ENCODE measurements at regions not wholly inside any gene's neighbourhood (a gene's known extent, or its start where the extent isn't known, plus 50 kb on each side); places are given as distances from the start of the nearest gene placed in this dataset.

DNA sequence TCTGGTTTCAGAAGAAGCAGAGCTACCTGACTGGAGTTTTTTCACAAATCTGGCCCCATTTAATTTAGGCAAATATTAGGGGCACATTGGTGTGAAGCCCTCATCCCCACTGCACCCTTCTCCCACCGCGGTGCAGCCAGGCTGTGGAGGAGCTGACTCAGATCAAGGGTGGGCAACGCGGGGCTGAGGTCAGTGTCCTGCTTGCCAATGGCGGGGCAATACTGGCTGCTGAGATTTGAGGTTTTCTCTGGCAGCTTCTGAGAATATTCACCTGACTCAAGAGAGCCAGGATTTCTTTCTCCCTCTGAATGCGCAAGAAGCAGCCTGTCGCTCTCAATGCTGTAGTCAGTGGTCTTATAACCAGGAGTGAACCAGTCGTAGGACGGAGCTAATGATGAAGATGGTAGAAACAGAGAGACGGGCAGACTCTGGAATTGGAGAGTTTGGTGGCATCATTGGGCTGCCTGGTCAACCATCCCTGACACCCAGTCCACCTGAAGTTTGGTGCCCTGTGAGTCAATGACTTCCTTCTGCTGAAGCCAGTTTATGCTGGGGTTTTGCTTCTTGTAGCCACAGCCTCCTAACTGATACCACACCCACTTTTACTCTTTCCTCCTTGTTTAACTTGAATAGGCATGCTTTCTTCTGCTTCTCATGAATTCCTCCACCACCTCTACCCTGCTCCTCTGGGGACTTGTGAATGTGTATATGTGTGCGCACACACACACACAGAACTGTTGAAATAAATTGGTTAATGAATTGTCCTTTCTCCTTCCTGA, 123.7 kb upstream of the CTBP2 start:
- no peaks in the 10 kb centered on the region for H3K36me3 ChIP-seq (ENCODE audit: control insufficient read depth, insufficient read depth, low read length)
- no peak for TF ChIP-seq CTCF (IDR thresholded peaks at IDR 0.05; ENCODE audit: insufficient read depth, low read length, poor library complexity, severe bottlenecking)

DNA sequence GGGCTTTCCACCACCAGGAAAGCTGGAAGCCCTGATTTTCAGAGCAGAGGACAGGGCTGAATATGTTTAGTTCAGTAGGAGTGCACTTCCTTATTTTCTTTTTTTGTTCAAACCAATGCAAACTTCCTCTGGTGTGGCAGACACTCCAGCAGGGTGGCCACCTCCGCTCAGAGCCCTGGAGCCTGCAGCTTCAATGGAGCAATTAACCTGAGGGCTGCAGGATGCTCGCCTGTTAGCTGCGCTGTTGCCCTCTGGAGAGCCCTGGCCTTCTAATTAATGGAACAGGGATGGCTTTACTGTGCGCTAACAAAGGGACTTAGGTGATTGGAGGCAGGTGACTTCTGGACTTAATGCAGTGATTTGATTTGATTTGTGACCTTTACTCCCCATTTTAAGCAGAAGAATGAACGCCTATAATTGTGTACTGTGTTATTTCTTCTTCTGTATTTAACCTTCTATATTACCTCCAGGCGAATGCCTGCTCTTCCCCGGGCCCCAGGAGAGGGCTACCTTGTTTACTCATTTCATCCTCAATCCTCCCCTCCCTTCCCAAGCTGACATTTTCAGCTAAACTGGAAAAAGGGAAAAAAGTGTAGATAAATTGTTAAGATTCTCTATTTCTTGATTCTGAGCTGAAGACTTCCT, 123.0 kb upstream of the CTBP2 start:
- H3K4me3 ChIP-seq (ENCODE audit: low read depth, low read length), result no peak overlapping the region
- H3K36me3 ChIP-seq (ENCODE audit: control insufficient read depth, insufficient read depth, low read length), result no peaks in the 10 kb centered on the region
- no peak for TF ChIP-seq CTCF (IDR thresholded peaks at IDR 0.05; ENCODE audit: insufficient read depth, low read length, poor library complexity, severe bottlenecking)
- no peak for DNase-seq (ENCODE audit: low read depth)
- no peaks in the 10 kb centered on the region for H3K27me3 ChIP-seq (ENCODE audit: control insufficient read depth, insufficient read depth, low read length)

More for the DNA sequence above, 123.7 kb upstream of the CTBP2 start:
- Histone ChIP-seq H3K4me3 (ENCODE audit: low read depth, low read length) (no peak overlapping the region), H3K27me3 (ENCODE audit: control insufficient read depth, insufficient read depth, low read length) (no peaks in the 10 kb centered on the region)
- DNase-seq (ENCODE audit: low read depth), result no peak

DNA sequence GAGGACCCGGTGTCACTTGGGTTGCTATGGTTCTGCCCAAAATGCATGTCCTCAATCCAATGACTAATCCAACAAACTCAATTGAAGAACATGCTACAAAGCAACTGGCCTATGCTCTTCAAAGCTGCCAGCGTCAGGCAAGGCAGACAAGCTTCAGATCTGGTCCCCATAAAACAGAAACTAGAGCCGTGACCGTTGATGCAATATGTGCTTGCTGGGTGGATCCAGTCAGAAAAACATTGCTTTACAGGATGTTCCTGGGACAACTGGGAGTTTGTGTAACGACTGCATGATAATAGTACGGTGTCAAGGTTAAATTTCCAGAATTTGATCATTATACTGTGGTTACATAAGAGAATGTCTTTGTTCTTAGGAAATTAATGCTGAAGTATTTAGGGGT, 120.7 kb upstream of the CTBP2 start:
- H3K36me3 ChIP-seq (ENCODE audit: control insufficient read depth, insufficient read depth, low read length), result no peaks in the 10 kb centered on the region
- no peak overlapping the region for H3K4me3 ChIP-seq (ENCODE audit: low read depth, low read length)
- TF ChIP-seq CTCF (IDR thresholded peaks at IDR 0.05; ENCODE audit: insufficient read depth, low read length, poor library complexity, severe bottlenecking), result no peak
- H3K27me3 ChIP-seq (ENCODE audit: control insufficient read depth, insufficient read depth, low read length), result no peaks in the 10 kb centered on the region
- DNase-seq (ENCODE audit: low read depth), result no peak

DNA sequence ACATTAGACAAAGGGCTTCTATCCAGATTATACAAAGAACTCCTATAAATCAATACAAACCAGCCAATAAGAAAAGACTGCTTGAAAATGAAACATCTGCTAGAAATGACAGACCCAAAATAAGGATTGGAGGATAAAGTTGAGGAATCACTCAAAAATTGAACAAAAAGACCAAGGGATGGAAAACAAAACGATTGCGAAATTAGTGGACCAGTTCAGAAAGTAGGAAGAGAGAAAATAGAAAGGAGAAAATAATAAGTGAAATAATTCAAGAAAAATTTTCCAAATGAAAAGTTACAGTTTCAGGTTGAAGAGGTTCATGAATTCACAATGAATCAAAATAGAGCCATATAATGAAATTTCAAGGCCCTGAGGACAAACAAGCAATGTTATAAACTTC, 115.8 kb upstream of the CTBP2 start:
- Histone ChIP-seq H3K4me3 (ENCODE audit: low read depth, low read length) (no peak overlapping the region), H3K27me3 (ENCODE audit: control insufficient read depth, insufficient read depth, low read length) (no peaks in the 10 kb centered on the region), H3K36me3 (ENCODE audit: control insufficient read depth, insufficient read depth, low read length) (no peaks in the 10 kb centered on the region)
- TF ChIP-seq CTCF (IDR thresholded peaks at IDR 0.05; ENCODE audit: insufficient read depth, low read length, poor library complexity, severe bottlenecking), result no peak
- no peak for DNase-seq (ENCODE audit: low read depth)

DNA sequence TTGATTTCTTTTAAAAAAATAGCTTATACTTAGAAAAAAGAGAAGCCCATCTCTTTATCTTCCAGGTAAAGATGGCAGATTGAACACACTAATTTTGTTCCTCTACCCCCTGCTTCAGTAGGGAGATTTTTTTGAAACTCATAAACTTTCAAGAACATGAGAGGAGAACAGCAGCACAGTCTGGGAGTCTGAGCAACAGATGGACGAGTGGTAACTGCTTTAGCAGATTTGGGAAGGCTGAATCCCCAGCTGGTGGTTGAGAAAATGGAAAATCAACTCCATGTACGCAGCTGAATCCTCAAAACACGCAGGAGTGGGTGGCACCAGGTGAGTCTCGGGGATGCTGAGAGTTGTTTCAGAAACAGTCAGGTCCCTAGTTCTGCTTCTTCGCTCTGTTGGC, 114.6 kb upstream of the CTBP2 start:
- DNase-seq (ENCODE audit: low read depth), result no peak
- Histone ChIP-seq H3K4me3 (ENCODE audit: low read depth, low read length) (no peak overlapping the region), H3K36me3 (ENCODE audit: control insufficient read depth, insufficient read depth, low read length) (no peaks in the 10 kb centered on the region), H3K27me3 (ENCODE audit: control insufficient read depth, insufficient read depth, low read length) (no peaks in the 10 kb centered on the region)
- no peak for TF ChIP-seq CTCF (IDR thresholded peaks at IDR 0.05; ENCODE audit: insufficient read depth, low read length, poor library complexity, severe bottlenecking)

Measured in kidney epithelial cell (primary cell).